Epithelial cell of proximal tubule (primary cell): ENCODE measurements at regions not wholly inside any gene's neighbourhood (a gene's known extent, or its start where the extent isn't known, plus 50 kb on each side); places are given as distances from the start of the nearest gene placed in this dataset.

Experiments used
- DNase-seq: peaks from one replicate; pipeline ENCODE4 v3.0.0-alpha.2; 2011; ENCODE audit warnings: low read depth
- H3K4me3 ChIP-seq: 2 replicates; pipeline ENCODE4 v1.5.1; 2011; ENCODE audit warnings: low read depth, mild to moderate bottlenecking, low read length
- TF ChIP-seq, protein P1 (sequence below): conservative IDR thresholded peaks from 2 replicates; pipeline ENCODE4 v1.5.1; 2012; ENCODE audit warnings: low read depth, mild to moderate bottlenecking, low read length

DNA sequence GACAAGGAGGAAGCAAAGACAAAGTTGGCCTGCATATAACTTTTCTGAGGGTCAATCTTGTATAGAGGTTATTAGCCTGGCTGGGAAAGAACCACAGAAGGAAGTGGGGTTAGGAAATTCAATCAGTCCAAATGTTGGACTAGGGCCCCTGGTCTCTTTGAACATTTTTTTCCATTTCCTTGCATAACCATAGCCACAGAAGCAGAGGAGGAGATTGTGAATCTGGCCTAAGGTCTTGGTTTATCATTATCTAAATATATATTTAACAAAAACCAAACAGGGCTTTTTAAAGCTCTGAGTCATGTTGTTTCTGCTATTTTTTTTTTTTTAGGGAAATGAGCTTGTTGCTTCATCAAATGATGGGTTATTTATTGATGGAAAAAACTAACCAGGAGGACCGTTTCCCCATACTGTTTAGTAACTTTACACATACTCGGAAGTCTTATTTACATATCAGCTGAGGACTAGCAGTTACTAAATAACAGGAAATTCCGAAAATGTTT is 97.7 kb upstream of the ACSL4 start:
- peak; percentile 88 for DNase-seq
- no peak overlapping the region for H3K4me3 ChIP-seq
- TF ChIP-seq, protein P1, sequence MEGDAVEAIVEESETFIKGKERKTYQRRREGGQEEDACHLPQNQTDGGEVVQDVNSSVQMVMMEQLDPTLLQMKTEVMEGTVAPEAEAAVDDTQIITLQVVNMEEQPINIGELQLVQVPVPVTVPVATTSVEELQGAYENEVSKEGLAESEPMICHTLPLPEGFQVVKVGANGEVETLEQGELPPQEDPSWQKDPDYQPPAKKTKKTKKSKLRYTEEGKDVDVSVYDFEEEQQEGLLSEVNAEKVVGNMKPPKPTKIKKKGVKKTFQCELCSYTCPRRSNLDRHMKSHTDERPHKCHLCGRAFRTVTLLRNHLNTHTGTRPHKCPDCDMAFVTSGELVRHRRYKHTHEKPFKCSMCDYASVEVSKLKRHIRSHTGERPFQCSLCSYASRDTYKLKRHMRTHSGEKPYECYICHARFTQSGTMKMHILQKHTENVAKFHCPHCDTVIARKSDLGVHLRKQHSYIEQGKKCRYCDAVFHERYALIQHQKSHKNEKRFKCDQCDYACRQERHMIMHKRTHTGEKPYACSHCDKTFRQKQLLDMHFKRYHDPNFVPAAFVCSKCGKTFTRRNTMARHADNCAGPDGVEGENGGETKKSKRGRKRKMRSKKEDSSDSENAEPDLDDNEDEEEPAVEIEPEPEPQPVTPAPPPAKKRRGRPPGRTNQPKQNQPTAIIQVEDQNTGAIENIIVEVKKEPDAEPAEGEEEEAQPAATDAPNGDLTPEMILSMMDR: no peak

DNA sequence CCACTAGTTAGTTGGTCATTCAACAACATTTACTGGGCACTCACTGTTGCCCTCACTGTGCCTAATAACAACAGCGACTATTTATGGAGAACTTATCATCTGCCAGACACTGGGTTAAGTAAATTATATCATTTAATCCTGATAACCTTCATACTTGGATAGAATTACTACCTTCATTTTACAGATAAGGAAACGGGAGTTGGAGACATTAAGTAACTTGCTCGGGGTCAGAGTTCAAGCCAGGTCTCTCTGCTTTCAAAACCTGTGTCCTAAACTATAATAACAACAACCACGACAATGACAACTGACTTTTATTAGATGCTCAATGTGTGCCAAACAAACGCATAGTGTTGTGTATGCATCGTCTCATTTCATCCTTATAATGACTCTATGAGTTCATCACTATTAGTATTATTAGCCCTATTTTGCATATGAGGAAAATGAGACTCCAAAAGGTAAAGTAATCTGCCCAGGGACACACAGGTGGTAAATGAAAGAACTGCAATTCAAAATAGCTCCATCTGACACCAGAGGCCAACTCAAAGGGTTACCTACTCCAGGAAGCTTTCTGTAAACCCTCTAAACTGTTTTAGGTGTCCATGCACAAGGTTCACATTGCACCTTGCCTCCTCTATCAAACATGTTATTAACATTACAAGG is 98.4 kb upstream of the ACSL4 start:
- no peak for DNase-seq
- TF ChIP-seq, protein P1: no peak
- H3K4me3 ChIP-seq: no peak overlapping the region

DNA sequence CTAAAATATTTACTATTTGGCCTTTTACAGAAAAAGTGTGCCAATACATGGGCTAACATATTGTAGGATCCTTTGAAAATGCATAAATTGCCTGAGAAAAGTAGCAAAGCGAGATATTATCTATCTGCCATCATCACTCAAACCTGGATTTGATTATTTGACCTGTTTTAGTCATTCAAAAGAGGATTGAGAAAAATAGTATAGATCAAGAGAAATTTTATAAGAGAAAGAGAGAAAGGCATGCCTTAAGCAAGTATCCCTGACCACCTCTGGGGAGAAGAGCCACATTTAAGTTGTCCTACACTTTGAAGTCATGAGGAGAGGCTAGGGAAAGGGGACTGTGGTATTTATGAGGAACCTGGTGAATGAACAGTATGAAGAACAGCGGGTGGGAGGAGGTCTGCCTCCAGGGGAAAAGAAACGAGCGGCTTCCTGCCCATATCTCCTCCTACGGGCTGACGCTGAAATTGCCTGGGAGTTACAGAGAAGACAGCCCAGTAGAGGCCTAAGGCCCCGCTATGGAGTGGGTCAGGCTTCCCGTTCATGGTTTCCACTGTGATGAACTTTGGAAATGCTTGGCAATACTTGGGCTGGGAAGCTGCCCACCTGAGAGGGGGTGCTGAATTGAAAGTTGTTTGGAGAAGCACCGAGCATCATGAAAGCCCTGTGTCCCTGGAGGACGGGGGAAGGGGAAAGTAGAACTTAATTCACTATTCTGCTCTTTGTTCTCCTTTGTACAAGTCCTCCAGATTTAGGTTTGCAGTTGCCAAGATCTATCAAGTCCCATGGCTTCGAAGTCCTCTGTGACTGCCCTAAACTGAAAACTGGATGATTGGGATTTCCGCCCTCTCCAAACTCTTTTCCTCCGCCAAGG is 106.9 kb upstream of the ACSL4 start:
- no peak for DNase-seq
- H3K4me3 ChIP-seq: no peak overlapping the region

DNA sequence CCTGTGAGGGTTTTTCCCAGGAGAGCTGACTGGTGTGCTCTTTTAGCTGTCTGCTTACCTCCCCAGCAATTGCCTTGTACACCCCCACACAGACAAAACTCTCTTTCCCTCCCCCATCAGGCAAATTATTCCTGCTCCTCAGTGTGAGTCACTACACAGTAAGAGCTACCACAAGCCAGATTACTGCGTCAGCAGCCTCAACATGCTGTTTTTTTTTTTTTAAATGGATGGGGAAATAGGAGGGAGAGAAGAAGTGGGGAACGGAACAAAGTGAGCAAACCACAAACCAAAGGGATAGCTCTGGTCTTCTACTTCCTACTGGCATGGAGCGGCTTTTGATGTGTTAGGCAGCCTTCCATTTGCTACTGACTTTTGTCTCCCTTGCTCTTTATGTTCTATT is 107.5 kb upstream of the ACSL4 start:
- TF ChIP-seq, protein P1: no peak
- peak; percentile 79 for DNase-seq
- H3K4me3 ChIP-seq: no peak overlapping the region

More for the DNA sequence above, 106.9 kb upstream of the ACSL4 start:
- TF ChIP-seq, protein P1: no peak

DNA sequence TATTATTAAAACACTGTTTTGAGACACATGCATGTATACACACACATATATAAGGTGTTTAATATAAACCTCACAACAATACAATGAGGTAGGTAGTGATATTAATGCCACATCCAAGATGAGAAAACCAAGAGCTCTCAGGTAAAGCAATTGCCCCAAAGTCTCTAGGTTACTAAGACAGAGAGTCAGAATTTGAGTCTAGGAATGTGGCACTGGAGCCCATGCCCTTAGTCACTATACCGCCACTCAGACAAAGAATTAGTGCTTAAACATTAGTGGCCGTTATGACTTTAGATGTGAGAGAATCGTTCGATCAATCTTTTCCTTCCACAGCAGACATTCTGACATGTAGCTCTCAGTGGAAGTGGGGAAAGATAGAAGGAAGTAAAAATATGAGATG is 108.2 kb upstream of the ACSL4 start:
- TF ChIP-seq, protein P1: no peak

DNA sequence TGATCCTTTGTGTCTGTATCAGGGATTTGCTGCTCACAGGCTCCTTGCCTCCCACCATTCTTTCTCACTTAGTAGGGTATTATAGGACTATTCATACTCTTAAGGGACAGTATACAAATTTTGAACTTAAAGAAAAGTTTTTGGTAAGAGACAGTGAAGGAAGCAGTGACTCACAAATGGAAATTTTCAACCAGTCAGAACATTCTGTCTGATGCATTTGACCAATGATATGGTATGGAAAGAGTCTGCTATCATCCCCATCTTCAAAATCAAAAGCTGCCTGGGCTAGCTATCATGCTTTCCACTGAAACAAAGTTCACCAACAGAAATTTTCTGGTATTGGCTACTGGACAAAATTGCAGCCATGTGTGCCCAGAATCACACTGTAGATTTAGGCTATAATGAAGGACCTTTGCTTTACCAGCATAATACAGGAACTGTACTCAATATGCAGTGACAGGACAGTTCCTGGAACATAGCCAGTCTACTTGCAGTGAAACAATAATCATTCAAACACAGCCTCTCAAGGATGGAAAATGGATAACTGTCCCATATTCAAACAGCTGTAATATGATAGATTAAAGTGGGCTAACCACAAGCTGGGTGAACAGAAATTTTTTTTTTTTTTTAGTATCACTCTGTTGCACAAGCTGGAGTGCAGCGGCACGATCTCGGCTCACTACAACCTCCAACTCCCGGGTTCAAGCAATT is 109.0 kb upstream of the ACSL4 start:
- H3K4me3 ChIP-seq: no peak overlapping the region
- TF ChIP-seq, protein P1: no peak
- no peak for DNase-seq

More for the DNA sequence above, 108.2 kb upstream of the ACSL4 start:
- DNase-seq: no peak
- H3K4me3 ChIP-seq: no peak overlapping the region
